ENCODE measurements at regions not wholly inside any gene's neighbourhood (a gene's known extent, or its start where the extent isn't known, plus 50 kb on each side); places are given as distances from the start of the nearest gene placed in this dataset.

DNA sequence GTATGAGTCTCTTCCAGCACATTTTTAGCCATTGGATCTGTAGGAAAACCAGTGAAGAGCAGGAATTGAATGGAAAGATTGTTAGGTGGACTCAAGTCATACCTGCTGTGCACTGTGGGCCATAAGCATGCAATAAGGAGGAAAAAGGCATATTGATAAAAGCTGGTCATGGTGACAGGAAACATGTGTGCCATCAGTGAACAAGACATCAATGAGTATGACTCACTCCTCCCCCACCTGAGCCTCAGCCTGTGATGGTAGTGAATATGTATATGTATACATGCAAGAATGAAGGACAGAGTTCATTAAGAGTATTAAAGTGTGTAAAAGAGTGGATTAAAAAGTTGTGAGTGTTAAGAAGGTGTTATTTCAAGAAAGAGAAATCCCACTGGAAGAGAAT, 164.5 kb downstream of the TMEM38B start:
- TF ChIP-seq ARNTL (CRISPR knock-in tag; IDR thresholded peaks at IDR 0.05; ENCODE audit: borderline replicate concordance, low read depth) = no peak
- no peak for TF ChIP-seq ZNF565 (CRISPR knock-in tag; conservative IDR thresholded peaks at IDR 0.05; ENCODE audit: low read depth)
- no peak for TF ChIP-seq TSHZ2 (CRISPR knock-in tag; IDR thresholded peaks at IDR 0.05)
- TF ChIP-seq OSR1 (CRISPR knock-in tag; IDR thresholded peaks at IDR 0.05) = no peak
- TF ChIP-seq SNAI2 (CRISPR knock-in tag; IDR thresholded peaks at IDR 0.05) = no peak
- no peak for TF ChIP-seq POU6F1 (CRISPR knock-in tag; IDR thresholded peaks at IDR 0.05; ENCODE audit: borderline replicate concordance, low read depth)

GRCh38 chr9:105859428-105860091, 165.2 kb downstream of the TMEM38B start:
- no peak for ATAC-seq
- TF ChIP-seq SNAI2 (CRISPR knock-in tag; IDR thresholded peaks at IDR 0.05) = no peak
- TF ChIP-seq ZFP30 (CRISPR knock-in tag; IDR thresholded peaks at IDR 0.05) = no peak
- no peak for TF ChIP-seq ESRRG (CRISPR knock-in tag; IDR thresholded peaks at IDR 0.05)
- TF ChIP-seq BACH2 (CRISPR knock-in tag; IDR thresholded peaks at IDR 0.05; ENCODE audit: borderline replicate concordance) = no peak
- no peak for TF ChIP-seq RARB (CRISPR knock-in tag; IDR thresholded peaks at IDR 0.05)
- TF ChIP-seq POU6F1 (CRISPR knock-in tag; IDR thresholded peaks at IDR 0.05; ENCODE audit: borderline replicate concordance, low read depth) = no peak
- TF ChIP-seq GLIS3 (CRISPR knock-in tag; IDR thresholded peaks at IDR 0.05) = no peak
- TF ChIP-seq, protein P1, sequence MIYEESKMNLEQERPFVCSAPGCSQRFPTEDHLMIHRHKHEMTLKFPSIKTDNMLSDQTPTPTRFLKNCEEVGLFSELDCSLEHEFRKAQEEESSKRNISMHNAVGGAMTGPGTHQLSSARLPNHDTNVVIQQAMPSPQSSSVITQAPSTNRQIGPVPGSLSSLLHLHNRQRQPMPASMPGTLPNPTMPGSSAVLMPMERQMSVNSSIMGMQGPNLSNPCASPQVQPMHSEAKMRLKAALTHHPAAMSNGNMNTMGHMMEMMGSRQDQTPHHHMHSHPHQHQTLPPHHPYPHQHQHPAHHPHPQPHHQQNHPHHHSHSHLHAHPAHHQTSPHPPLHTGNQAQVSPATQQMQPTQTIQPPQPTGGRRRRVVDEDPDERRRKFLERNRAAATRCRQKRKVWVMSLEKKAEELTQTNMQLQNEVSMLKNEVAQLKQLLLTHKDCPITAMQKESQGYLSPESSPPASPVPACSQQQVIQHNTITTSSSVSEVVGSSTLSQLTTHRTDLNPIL (CRISPR knock-in tag; IDR thresholded peaks at IDR 0.05; ENCODE audit: low read depth) = no peak
- no peak for TF ChIP-seq ZNF565 (CRISPR knock-in tag; conservative IDR thresholded peaks at IDR 0.05; ENCODE audit: low read depth)
- TF ChIP-seq, protein P2, sequence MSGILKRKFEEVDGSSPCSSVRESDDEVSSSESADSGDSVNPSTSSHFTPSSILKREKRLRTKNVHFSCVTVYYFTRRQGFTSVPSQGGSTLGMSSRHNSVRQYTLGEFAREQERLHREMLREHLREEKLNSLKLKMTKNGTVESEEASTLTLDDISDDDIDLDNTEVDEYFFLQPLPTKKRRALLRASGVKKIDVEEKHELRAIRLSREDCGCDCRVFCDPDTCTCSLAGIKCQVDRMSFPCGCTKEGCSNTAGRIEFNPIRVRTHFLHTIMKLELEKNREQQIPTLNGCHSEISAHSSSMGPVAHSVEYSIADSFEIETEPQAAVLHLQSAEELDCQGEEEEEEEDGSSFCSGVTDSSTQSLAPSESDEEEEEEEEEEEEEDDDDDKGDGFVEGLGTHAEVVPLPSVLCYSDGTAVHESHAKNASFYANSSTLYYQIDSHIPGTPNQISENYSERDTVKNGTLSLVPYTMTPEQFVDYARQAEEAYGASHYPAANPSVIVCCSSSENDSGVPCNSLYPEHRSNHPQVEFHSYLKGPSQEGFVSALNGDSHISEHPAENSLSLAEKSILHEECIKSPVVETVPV (CRISPR knock-in tag; IDR thresholded peaks at IDR 0.05) = no peak

More for the DNA sequence above, 164.5 kb downstream of the TMEM38B start:
- ATAC-seq = no peak

GRCh38 chr9:105860516-105860915, 166.2 kb downstream of the TMEM38B start:
- TF ChIP-seq SNAI2 (CRISPR knock-in tag; IDR thresholded peaks at IDR 0.05) (no peak), ESRRG (CRISPR knock-in tag; IDR thresholded peaks at IDR 0.05) (no peak), GLIS3 (CRISPR knock-in tag; IDR thresholded peaks at IDR 0.05) (no peak)
- ATAC-seq = no peak

DNA sequence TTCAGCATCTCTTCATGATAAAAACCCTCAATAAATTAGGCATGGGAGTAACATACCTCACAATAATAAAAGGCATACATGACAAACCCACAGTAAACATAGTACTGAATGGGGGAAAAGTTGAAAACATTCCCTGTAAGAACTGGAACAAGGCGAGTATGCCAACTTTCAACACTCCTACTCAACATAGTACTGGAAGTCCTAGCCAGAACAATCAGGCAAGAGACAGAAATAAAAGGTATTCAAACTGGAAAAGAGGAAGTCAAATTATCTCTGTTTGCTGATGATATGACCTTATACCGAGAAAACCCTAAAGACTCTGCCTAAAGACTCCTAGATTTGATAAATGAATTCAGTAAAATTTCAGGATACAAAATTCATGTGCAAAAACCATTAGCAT, 167.6 kb downstream of the TMEM38B start:
- TF ChIP-seq ZFP3 (CRISPR knock-in tag; IDR thresholded peaks at IDR 0.05) (no peak), TCF4 (CRISPR knock-in tag; IDR thresholded peaks at IDR 0.05; ENCODE audit: borderline replicate concordance) (no peak), ZNF8 (CRISPR knock-in tag; IDR thresholded peaks at IDR 0.05) (no peak), ZC3H10 (CRISPR knock-in tag; IDR thresholded peaks at IDR 0.05) (no peak), SNAI2 (CRISPR knock-in tag; IDR thresholded peaks at IDR 0.05) (no peak), GLIS3 (CRISPR knock-in tag; IDR thresholded peaks at IDR 0.05) (no peak), BACH2 (CRISPR knock-in tag; IDR thresholded peaks at IDR 0.05; ENCODE audit: borderline replicate concordance) (no peak)
- TF ChIP-seq, protein P2 (CRISPR knock-in tag; IDR thresholded peaks at IDR 0.05) = no peak
- no peak for ATAC-seq
